H9 (cell line): ENCODE measurements at regions not wholly inside any gene's neighbourhood (a gene's known extent, or its start where the extent isn't known, plus 50 kb on each side); places are given as distances from the start of the nearest gene placed in this dataset.
A peak's percentile ranks its signal among the peaks of the same experiment; 100 is the strongest.

Experiments used
- DNase-seq: peaks from one replicate; pipeline ENCODE4 v3.0.0-alpha.2; 2017
- H2AFZ ChIP-seq: one replicate; pipeline ENCODE4 v1.6.1; 2013; ENCODE audit warnings: mild to moderate bottlenecking, low read length, control low read depth, moderate library complexity
- H2AK5ac ChIP-seq: 2 replicates; pipeline ENCODE4 v1.6.1; 2013; ENCODE audit warnings: low read length, control low read depth, mixed read lengths; ENCODE audit not compliant: insufficient read length
- H2BK120ac ChIP-seq: one replicate; pipeline ENCODE4 v1.6.1; 2013; ENCODE audit warnings: low read depth, mild to moderate bottlenecking, low read length, control low read depth, inconsistent platforms; ENCODE audit not compliant: poor library complexity, severe bottlenecking
- H2BK12ac ChIP-seq: 2 replicates; pipeline ENCODE4 v1.6.1; 2013; ENCODE audit warnings: low read length, control low read depth, mixed read lengths, low read depth; ENCODE audit not compliant: insufficient read length
- H2BK15ac ChIP-seq: 2 replicates; pipeline ENCODE4 v1.6.1; 2013; ENCODE audit warnings: low read depth, low read length, control low read depth
- H2BK20ac ChIP-seq: one replicate; pipeline ENCODE4 v1.6.1; 2013; ENCODE audit warnings: low read depth, mild to moderate bottlenecking, low read length, control low read depth, inconsistent platforms; ENCODE audit not compliant: poor library complexity, severe bottlenecking
- H2BK5ac ChIP-seq: 2 replicates; pipeline ENCODE4 v1.6.1; 2013; ENCODE audit warnings: low read length, control low read depth, mixed read lengths; ENCODE audit not compliant: insufficient read length
- H3K14ac ChIP-seq: 2 replicates; pipeline ENCODE4 v1.6.1; 2013; ENCODE audit warnings: low read length, control low read depth; ENCODE audit not compliant: insufficient read depth
- H3K18ac ChIP-seq: 2 replicates; pipeline ENCODE4 v1.6.1; 2013; ENCODE audit warnings: low read depth, mild to moderate bottlenecking, mixed read lengths, low read length, control low read depth; ENCODE audit not compliant: insufficient read length
- H3K23ac ChIP-seq: 2 replicates; pipeline ENCODE4 v1.6.1; 2013; ENCODE audit warnings: low read length, control low read depth, mixed read lengths, low read depth; ENCODE audit not compliant: insufficient read length
- H3K23me2 ChIP-seq: 2 replicates; pipeline ENCODE4 v1.6.1; 2013; ENCODE audit warnings: low read depth, mild to moderate bottlenecking, mixed read lengths, low read length, control low read depth; ENCODE audit not compliant: insufficient read length, poor library complexity, severe bottlenecking
- H3K27ac ChIP-seq: 2 replicates; pipeline ENCODE4 v1.5.1; 2013; ENCODE audit warnings: low read length, control low read depth, mixed read lengths, low read depth; ENCODE audit not compliant: insufficient read length
- H3K27me3 ChIP-seq: 2 replicates; pipeline ENCODE4 v1.6.1; 2013; ENCODE audit warnings: low read length, control low read depth, inconsistent platforms; ENCODE audit not compliant: insufficient read depth
- H3K4ac ChIP-seq: 2 replicates; pipeline ENCODE4 v1.6.1; 2013; ENCODE audit warnings: low read depth, mild to moderate bottlenecking, control low read depth, inconsistent platforms, low read length, moderate library complexity
- H3K4me1 ChIP-seq: 2 replicates; pipeline ENCODE4 v1.6.1; 2013; ENCODE audit warnings: low read length, control low read depth, inconsistent platforms; ENCODE audit not compliant: insufficient read depth
- H3K4me2 ChIP-seq: 2 replicates; pipeline ENCODE4 v1.6.1; 2013; ENCODE audit warnings: low read length, control low read depth, mixed read lengths; ENCODE audit not compliant: insufficient read length, insufficient read depth
- H3K56ac ChIP-seq: 2 replicates; pipeline ENCODE4 v1.6.1; 2013; ENCODE audit warnings: low read depth, mild to moderate bottlenecking, mixed read lengths, low read length, control low read depth; ENCODE audit not compliant: insufficient read length
- H3K79me1 ChIP-seq: 2 replicates; pipeline ENCODE4 v1.6.1; 2013; ENCODE audit warnings: low read depth, mild to moderate bottlenecking, moderate library complexity, low read length, control low read depth, inconsistent platforms; ENCODE audit not compliant: insufficient read depth, poor library complexity, severe bottlenecking
- H3K79me2 ChIP-seq: 2 replicates; pipeline ENCODE4 v1.6.1; 2013; ENCODE audit warnings: low read length, control low read depth, inconsistent platforms; ENCODE audit not compliant: insufficient read depth
- H3K9ac ChIP-seq: 2 replicates; pipeline ENCODE4 v1.6.1; 2013; ENCODE audit warnings: low read length, control low read depth, mixed read lengths; ENCODE audit not compliant: insufficient read length; ENCODE audit errors: extremely low read depth
- H3K9me3 ChIP-seq: one replicate; pipeline ENCODE4 v1.6.1; 2013; ENCODE audit warnings: low read depth, low read length, inconsistent platforms; ENCODE audit not compliant: control insufficient read depth
- H3T11ph ChIP-seq: one replicate; pipeline ENCODE4 v1.6.1; 2013; ENCODE audit warnings: mild to moderate bottlenecking, low read length, control low read depth, inconsistent platforms
- H4K20me1 ChIP-seq: one replicate; pipeline ENCODE4 v1.6.1; 2013; ENCODE audit not compliant: control insufficient read depth, insufficient read length, insufficient read depth
- H4K5ac ChIP-seq: 2 replicates; pipeline ENCODE4 v1.6.1; 2013; ENCODE audit warnings: low read depth, mild to moderate bottlenecking, mixed read lengths, low read length, control low read depth; ENCODE audit not compliant: insufficient read length
- H4K8ac ChIP-seq: replicated peaks from 2 replicates; pipeline ENCODE4 v1.6.1; 2013; ENCODE audit warnings: low read length, control low read depth, mixed read lengths, low read depth; ENCODE audit not compliant: insufficient read length
- H4K91ac ChIP-seq: 2 replicates; pipeline ENCODE4 v1.6.1; 2013; ENCODE audit warnings: low read depth, mild to moderate bottlenecking, moderate library complexity, mixed read lengths, low read length, control low read depth; ENCODE audit not compliant: insufficient read length
- H3K27ac Mint-ChIP-seq, 3 experiments: 2 replicates in 2 of 3; 3 replicates in 1 of 3; pipeline ENCODE4 v1.8.0; 2020 to 2021; ENCODE audit warnings: mixed read lengths in 3 of 3, mild to moderate bottlenecking in 1 of 3, moderate library complexity in 1 of 3
- H3K27me3 Mint-ChIP-seq: 2 replicates; pipeline ENCODE4 v1.8.0; 2021; ENCODE audit warnings: low read depth, mild to moderate bottlenecking, moderate library complexity, mixed read lengths
- H3K36me3 Mint-ChIP-seq, 3 experiments: 2 replicates in 2 of 3; 3 replicates in 1 of 3; pipeline ENCODE4 v1.8.0; 2020 to 2021; ENCODE audit warnings: low read depth in 3 of 3, mixed read lengths in 3 of 3; ENCODE audit not compliant: insufficient read depth in 1 of 3
- H3K4me1 Mint-ChIP-seq, 2 experiments: 2 replicates each; pipeline ENCODE4 v1.8.0; 2020; ENCODE audit warnings: mixed read lengths in 2 of 2
- H3K4me3 Mint-ChIP-seq, 2 experiments: 2 replicates in 1 of 2; 3 replicates in 1 of 2; pipeline ENCODE4 v1.8.0; 2020 to 2021; ENCODE audit warnings: mild to moderate bottlenecking in 2 of 2, mixed read lengths in 2 of 2, moderate library complexity in 1 of 2
- H3K9me3 Mint-ChIP-seq, 2 experiments: 2 replicates in 1 of 2; 3 replicates in 1 of 2; pipeline ENCODE4 v1.8.0; 2020; ENCODE audit warnings: mild to moderate bottlenecking in 2 of 2, mixed read lengths in 2 of 2, moderate library complexity in 1 of 2
- WGBS: extraction: QIAGEN DNeasy Blood & Tissue Kit; methylation state at CpG from one replicate; pipeline ENCODE4 v1.1.7; 2013; ENCODE audit warnings: missing lambda C conversion rate, low lambda C conversion rate, mixed read lengths; ENCODE audit not compliant: insufficient read length; ENCODE audit errors: extremely low coverage; 5-methylcytosine and 5-hydroxymethylcytosine counted together
- TF ChIP-seq, protein P1 (sequence below): fragments of 200-600 bp; sonication (generic); conservative IDR thresholded peaks from 3 replicates; pipeline ENCODE4 v1.8.0; 2021; ENCODE audit warnings: antibody characterized with exemption, mild to moderate bottlenecking

DNA sequence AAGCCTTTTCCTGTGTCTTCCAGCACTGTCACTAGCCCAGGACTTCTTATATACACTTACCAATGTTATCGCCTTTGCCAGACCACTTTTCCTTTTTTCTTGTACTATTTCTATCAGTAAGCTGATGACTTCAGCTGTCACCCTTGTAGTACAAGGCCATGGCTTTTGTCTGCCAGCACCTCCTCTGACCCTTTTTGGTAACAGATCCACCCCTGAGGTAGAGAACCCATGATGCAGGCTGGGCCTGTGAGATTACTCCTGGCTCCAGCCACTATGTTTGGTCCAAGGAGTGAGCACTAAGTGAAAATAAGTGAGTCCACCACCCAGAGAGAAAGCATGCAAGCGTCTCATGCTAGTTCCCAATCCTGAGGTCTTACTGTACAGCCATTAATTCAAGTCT, 406.7 kb downstream of the MLLT3 start:
- Histone ChIP-seq H4K8ac (no peak overlapping the region), H2BK15ac (no peak overlapping the region), H3K79me2 (no peaks in the 10 kb centered on the region), H2AFZ (no peak overlapping the region), H3K4me2 (no peak overlapping the region), H3K4me1 (no peaks in the 10 kb centered on the region), H3T11ph (no peak overlapping the region), H2BK12ac (no peak overlapping the region), H3K9ac (no peak overlapping the region), H2BK120ac (no peak overlapping the region), H3K14ac (no peak overlapping the region), H3K27me3 (no peaks in the 10 kb centered on the region), H3K9me3 (no peaks in the 10 kb centered on the region), H3K27ac (no peak overlapping the region), H2AK5ac (no peak overlapping the region), H4K5ac (no peak overlapping the region), H3K56ac (no peak overlapping the region), H3K79me1 (no peaks in the 10 kb centered on the region), H2BK5ac (no peak overlapping the region), H2BK20ac (no peak overlapping the region), H3K23me2 (no peaks in the 10 kb centered on the region), H3K4ac (no peak overlapping the region), H4K91ac (no peak overlapping the region), H4K20me1 (no peaks in the 10 kb centered on the region), H3K23ac (no peak overlapping the region), H3K18ac (no peak overlapping the region)
- no peaks in the 10 kb centered on the region for H3K9me3 Mint-ChIP-seq
- WGBS = no CpG with 5 or more reads among the region's 2 CpGs
- no peaks in the 10 kb centered on the region for H3K4me1 Mint-ChIP-seq
- H3K36me3 Mint-ChIP-seq = no peaks in the 10 kb centered on the region
- no peak overlapping the region for H3K4me3 Mint-ChIP-seq
- H3K27me3 Mint-ChIP-seq = no peaks in the 10 kb centered on the region
- DNase-seq = no peak
- TF ChIP-seq, protein P1, sequence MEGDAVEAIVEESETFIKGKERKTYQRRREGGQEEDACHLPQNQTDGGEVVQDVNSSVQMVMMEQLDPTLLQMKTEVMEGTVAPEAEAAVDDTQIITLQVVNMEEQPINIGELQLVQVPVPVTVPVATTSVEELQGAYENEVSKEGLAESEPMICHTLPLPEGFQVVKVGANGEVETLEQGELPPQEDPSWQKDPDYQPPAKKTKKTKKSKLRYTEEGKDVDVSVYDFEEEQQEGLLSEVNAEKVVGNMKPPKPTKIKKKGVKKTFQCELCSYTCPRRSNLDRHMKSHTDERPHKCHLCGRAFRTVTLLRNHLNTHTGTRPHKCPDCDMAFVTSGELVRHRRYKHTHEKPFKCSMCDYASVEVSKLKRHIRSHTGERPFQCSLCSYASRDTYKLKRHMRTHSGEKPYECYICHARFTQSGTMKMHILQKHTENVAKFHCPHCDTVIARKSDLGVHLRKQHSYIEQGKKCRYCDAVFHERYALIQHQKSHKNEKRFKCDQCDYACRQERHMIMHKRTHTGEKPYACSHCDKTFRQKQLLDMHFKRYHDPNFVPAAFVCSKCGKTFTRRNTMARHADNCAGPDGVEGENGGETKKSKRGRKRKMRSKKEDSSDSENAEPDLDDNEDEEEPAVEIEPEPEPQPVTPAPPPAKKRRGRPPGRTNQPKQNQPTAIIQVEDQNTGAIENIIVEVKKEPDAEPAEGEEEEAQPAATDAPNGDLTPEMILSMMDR = no peak
- H3K27ac Mint-ChIP-seq = peak overlapping the region in 1 of 3 experiments; percentile 63; a peak in 1 of 7 replicates
